A549 (cell line): ENCODE measurements at regions not wholly inside any gene's neighbourhood (a gene's known extent, or its start where the extent isn't known, plus 50 kb on each side); places are given as distances from the start of the nearest gene placed in this dataset.

Experiments
- HMGXB4 ChIP-seq: fragments of 250-450 bp; sonication (Bioruptor Pico); IDR thresholded peaks from 2 replicates; pipeline ENCODE4 v1.5.0; 2021; ENCODE audit warnings: mild to moderate bottlenecking, moderate library complexity, borderline replicate concordance
- POLR2A ChIP-seq: IDR thresholded peaks from 2 replicates; pipeline ENCODE4 v1.6.1; 2012; ENCODE audit warnings: mild to moderate bottlenecking, low read length

DNA sequence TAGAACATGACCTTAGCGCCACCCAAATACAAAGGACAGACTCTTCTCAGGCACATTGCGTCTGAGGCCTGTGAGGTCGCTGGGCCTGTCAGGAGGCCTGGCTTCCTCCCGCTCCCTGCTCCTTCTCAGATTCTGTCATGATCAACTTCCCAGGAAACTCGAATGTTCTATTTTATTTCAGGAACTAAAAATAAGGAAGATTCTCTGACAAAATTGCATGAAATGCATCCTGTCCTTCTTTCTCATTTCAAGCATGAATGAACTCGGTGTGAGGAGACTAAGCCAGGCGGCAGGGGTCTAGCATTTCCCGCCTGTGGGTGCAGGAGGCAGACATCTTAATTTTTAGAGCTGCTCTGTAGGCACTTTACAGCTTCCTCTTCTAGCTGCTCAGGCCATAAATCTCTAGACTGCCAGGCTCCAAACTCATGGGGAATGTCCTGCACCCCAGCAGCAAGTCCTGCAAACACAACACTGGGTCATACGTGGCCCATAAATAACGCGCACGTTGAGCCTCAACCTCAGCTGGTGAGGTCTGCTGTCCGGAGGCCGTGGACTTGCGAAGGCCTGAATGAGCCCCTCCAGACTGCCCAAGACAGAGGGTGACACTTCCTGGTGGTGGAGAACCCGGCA lies 109.7 kb upstream of the ZNF236 start:
- TF ChIP-seq HMGXB4 (CRISPR knock-in tag) (no peak), POLR2A (no peak)
